HG03103 (cell line): ENCODE measurements at regions not wholly inside any gene's neighbourhood (a gene's known extent, or its start where the extent isn't known, plus 50 kb on each side); places are given as distances from the start of the nearest gene placed in this dataset.

Experiments
- ATAC-seq: cut with Tn5 transposase; IDR thresholded peaks from one replicate; pipeline ENCODE4 v1.9.1; 2021; ENCODE audit warnings: low read depth; ENCODE audit not compliant: unreplicated experiment

DNA sequence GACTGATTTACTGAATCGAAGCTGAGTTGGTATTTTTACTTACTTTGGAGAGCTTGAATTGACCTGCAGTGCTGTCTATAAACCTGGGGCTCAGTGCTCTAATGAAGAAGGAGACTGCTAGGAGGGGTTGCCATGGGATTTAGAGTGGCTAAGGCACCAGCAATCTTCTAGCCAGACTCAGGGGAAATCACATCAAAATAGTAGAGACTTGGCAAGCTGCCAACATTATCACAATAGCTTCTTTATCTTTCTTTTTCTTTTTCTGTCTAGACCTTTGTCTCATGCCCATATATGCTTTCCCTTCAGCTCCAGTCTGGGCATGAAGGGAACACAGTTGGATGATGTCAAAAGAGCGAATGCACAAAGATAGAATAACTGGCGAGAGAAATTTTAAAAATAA is 301.1 kb upstream of the DPYD start:
- no peak for ATAC-seq

DNA sequence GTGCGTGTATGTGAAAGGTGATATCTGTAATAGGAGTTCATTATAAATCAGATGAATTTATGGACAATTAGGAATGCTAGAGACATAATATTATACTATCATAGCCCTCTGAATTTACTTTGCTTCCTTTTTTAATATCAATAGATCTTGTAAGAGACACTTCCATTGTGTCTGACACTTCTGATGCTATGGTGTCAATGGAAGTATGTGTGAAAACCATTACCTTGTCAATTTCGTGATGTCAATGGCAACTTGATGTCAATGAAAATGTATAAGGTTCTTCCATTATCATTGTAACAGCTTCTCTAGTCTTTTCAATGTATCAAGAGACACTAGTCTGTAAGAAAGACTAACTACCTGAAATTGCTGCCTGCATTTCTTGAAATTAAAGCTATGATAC is 296.8 kb upstream of the DPYD start:
- no peak for ATAC-seq

- no peak for ATAC-seq
Measured at GRCh38 chr1:98216304-98216703, 295.5 kb upstream of the DPYD start.

DNA sequence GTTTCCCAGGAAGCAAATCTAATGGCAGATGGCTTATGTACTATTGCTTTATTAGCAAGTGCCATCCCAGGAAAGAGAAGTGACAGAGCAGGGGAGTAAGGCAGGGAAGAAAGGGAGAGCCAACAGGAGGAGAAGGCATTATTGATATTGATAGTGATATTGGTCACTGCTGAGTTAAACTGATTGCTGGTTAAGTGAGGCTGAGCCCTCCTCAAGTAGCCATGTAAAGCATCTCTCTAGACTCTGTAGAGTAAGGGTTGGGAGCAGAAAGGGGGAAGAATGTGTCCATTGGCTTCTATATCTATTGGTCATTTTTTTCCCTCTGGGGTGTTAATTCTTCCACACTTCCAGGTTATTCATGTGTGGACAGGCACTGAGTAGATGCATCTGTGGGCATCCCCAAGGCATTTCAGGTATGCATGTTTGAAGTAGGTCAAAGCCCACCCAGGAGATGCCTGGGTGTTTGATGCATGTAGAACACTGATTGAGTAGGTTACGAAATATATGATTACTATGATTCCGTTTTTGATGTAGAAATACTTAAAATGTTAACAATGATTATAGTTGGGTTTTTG is 290.5 kb upstream of the DPYD start:
- ATAC-seq = no peak

DNA sequence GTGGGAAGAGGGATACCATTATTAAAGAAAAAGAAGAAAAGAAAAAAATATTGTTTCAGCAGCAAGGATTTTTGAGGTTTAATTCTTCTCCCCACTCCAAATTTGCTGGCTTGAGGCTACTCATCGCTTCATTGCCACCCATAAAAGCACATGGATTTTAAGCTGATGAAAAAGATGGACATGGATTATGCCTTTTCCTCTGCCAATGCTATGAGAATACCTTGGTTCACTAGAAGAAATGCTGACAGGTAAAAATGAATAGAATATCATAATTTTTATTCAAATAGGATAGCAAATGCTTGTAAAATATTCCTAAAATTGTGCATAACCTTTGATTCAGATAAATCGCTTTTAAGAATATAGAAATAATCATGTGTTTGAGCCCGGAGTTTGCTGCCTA is 289.7 kb upstream of the DPYD start:
- ATAC-seq = no peak

DNA sequence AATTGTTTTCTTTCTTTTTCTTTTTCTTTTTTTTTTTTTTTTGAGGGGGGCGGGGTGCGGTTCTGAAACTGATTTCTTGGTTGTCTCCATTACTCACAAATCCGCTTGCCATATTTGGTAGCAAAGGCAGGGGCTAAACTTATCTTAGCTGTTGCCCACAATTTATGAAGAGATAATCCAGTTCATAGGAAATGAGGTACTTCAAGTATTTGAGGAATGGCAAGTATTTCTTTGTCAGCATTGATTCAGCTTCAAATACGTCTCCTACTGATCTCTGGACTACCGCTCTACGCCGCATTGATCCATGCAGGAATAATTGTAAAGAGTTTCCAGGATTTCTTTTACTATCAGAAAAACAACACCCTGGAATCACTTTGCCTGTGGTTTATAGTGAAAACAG is 289.2 kb upstream of the DPYD start:
- no peak for ATAC-seq

DNA sequence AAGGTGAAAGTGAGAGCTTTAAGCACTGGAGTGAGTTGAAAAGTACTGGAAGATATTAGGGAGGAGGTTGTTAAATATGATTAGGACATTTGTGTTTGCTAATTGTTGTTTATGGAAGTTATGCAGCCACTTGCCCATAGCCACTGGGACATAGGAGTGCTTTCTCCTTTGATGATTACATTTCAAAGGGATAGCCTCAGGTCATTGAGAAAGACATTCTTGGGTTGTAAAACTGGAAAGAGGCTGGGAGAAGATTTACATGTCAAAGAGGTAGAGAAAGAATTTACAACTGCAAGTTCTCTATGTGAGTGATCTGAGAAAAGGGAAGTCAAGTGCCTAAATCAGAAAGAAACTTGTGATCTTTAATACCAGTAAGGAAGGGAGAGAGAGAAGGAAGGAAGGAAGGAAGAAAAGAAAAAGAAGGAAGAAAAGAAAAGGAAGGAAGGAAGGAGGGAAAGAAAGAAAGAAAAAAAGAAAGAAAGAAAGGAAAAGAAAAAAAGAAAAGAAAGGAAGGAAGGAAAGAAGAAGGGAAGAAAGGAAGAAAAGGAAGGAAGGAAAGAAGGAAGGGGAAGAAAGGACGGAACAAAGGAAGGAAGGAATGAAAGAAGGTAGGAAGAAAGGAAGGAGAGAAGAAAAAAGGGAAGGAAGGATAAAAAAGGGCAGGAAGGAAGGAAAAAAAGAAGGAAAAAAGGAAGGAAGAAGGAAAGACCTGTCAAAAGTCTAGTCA is 284.6 kb upstream of the DPYD start:
- ATAC-seq = no peak

DNA sequence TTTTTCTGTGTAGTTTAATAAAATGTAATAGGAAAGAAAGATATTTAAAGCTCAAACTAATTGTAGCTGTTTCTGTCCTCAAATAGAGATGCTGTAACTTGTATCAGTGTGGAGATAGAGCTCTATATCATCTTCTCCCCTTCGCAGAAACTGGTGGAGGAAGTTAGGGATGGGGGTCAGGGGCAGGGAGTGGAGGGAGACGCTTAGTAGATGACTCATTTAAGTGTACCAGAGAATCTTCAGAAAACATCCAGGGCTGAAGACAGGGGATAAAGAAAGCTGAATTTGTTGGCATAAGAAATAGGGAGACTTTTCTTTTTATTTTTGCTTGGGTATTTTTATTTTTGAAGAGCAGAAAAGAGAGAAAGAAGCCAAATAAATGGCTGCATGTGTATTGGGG is 282.6 kb upstream of the DPYD start:
- no peak for ATAC-seq

DNA sequence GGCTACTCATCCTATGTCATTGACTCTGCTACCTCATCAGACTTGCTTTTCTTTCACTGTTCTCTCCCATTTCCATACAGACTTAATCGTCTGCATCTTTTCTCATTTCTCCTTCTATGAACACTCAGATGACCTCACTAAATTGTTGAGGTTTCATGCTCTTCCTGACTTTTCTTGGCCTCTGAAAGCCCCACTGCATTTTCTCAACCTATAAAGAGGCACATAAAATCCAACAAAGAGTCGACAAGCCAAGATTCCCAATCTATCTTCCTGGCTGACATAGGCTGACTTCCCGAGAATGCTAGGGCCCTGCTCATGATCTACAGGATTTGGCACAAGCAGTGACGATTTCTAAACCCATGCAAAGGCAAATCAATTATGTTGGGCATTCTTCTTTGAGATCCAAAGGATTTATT is 280.8 kb upstream of the DPYD start:
- ATAC-seq = no peak

DNA sequence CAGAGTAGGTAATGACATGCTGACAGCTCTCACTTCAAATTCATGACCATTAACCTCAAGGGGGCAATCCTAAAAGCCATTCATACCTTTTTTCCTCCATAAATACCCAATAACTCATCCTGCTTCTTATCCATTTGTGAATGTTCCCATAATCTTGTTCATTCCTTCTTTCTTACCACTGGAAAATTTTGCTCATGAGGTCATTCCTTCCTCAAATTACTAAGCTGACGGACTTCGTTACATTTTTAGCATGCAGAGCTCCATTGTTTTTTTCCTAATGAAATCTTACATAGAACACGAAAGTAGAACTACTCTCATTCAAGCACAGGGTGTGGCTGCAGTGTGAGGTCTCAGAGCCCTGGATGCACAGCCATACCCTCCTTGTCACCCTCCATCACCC is 276.5 kb upstream of the DPYD start:
- no peak for ATAC-seq

DNA sequence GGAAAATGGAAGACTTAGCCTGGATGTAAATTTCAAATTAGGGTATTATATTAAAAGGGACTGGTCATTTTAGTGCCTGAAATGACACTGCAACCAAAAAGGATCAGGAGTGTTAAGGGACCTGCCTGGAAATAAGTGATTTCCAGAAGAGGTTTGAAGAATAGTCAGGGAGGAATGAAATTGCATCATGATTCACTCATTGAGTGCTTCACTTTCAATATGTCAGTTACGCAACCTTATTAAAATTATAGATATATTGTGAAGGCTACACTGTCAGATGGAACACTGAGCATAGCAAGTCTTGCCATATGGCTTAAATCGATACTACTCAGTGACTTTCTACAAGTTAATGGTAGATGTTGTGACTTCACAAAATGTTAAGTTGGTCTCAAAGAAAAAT is 275.2 kb upstream of the DPYD start:
- ATAC-seq = no peak

DNA sequence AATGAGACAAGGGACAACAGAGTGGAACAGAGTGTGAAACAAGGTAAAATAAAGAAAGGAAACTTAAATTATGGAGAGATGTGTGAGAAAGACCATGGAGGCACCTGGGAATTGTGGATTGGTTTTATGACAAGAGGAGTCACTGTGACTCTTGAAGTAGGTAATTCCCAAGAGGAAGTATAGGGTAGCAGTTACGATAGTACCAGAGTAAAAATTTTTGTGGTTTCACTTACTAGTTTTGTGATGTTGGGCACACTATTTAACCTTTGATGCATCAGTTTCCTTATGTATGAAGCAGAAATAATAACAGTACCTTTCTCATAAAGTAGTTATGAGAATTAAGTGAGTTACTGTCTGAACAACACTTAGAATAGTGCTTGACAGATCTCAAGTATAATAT is 267.9 kb upstream of the DPYD start:
- no peak for ATAC-seq

GRCh38 chr1:98184856-98185255 is 264.0 kb upstream of the DPYD start:
- ATAC-seq = no peak

GRCh38 chr1:98181036-98181764 is 260.4 kb upstream of the DPYD start:
- no peak for ATAC-seq

- no peak for ATAC-seq
Measured at GRCh38 chr1:98179151-98179773, 258.4 kb upstream of the DPYD start.

DNA sequence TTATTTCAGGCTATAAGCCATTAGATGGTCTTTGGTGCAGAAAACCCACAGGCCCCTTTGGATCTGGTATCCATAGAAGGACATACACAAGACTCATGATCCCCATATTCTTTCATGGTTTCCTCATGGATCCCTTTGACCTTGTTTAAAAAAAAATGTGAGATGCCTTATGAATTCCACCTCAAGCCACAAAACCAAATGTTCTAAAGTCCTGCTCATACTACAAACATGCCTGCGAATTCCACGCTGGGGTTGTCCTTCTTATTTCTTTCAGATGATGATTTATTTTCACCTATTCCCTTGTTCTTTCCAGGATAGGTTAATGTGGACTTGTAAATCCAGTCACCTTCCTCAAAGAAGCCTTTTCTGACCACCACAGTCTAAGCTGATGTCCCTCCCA is 256.9 kb upstream of the DPYD start:
- no peak for ATAC-seq

GRCh38 chr1:98176936-98177335 is 256.1 kb upstream of the DPYD start:
- no peak for ATAC-seq

- no peak for ATAC-seq
Measured at GRCh38 chr1:98176414-98176813, 255.6 kb upstream of the DPYD start.

GRCh38 chr1:98172578-98172977 is 251.7 kb upstream of the DPYD start:
- ATAC-seq = no peak

DNA sequence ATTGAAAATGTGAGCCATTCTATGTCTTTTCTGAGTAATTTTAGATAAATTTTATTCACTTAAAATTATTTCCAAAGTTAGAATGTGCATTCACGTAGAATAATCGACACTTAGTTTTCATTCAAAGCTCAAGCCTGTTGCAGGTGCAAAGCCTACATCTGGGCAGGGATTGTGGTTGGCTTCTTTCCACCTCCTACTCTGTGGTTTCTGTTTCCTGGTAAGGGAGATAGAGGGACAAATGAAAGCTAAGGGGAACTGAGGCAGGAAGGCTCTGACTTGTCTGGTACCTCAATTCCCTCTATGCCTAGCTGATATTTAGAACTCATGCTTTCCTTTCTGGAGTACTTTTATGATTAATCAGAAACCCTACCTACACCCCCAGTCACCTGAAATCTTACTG is 251.2 kb upstream of the DPYD start:
- ATAC-seq = no peak

- ATAC-seq = no peak
Measured at GRCh38 chr1:98164509-98164908, 243.7 kb upstream of the DPYD start.
